ENCODE measurements at regions not wholly inside any gene's neighbourhood (a gene's known extent, or its start where the extent isn't known, plus 50 kb on each side); places are given as distances from the start of the nearest gene placed in this dataset.
"Not testable (repeated sequence)": the region's sequence is repeated elsewhere in the genome, so short reads cannot be mapped to it uniquely, and the experiment has no call there.

DNA sequence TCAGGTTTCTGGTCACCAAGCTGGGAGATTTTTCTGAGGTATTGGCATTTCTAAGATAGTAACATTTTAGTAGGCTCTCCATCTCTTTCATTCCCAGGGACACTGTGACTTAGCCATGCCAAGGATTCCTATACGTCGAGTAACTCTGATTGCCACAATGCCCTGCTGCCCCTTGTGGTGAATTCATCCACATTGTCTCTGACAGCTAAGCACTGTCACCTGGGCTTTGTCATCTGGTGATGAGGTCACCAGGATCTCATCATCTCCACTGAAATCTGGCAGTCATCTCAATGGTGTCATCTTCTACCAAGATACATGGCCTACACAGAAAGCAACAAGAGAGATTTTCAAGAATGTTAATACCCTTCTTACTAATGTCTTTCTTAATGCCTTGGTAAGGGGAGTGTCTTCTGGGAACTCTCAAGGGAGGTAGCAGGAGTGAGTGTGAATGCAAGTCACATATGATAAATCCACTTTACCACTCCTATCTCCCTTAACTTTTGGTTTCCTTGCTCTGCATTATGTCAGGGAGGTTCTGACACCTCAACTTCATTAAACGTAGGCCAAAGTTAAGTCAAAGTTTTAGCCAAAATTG is 246.7 kb downstream of the CD109 start:
- no peak for DNase-seq (ENCODE audit: low spot score)

DNA sequence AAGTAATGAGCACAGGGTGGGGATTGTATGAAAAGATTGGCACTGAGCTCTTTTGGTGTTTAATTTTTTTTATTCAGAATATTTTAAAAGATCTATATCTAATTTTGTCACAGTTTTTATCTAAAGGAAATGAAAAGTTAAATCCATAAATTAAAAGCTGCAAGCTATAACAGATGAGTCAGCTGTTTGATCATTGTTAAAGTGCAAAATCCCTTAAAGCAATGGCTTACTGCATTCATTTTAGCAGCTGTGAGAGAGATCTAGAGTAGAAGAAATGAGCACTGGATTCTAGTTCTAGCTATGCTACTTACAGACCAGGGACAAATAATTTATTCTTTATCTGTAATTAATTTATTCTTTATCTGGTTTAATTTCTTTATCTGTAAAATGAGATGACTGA is 245.9 kb downstream of the CD109 start:
- no peak for DNase-seq (ENCODE audit: low spot score)

DNA sequence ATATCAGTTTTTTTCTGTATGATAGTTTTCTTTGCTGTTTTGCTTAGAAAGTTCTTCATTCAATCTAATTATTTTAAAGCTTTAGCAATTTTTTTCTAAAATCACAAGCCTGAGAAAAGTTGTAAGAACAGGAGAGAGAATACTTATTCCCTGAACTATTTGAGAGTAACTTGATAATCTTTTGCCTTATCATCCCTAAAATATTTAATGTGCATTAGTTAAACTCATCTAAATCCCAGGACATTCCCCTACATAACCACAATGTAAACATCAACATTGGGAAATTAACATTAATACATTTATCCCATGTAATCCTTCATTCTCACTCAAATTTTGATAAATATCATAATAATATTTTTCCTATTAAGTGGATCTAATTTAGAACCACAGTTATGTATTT is 241.8 kb downstream of the CD109 start:
- DNase-seq (ENCODE audit: low spot score) = no peak

DNA sequence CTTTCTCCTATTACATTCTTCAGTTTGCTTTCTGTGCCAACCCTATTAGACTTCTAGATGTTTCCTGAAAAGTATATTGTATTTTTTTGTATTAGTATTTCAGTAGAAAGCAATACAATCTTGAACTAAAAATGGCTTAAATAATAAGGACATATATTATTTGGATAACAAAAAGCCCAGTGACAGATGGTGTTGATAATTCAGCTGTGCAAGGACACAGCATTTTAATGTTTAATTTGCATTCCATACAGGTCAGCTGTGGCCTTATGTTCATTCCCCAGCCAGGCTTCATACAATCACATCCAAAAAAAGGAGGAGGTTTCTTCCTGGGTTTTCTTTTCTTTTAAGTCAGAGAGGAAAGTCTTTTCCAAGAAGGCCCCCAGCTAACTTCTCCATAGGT is 236.9 kb downstream of the CD109 start:
- DNase-seq (ENCODE audit: low spot score) = no peak

DNA sequence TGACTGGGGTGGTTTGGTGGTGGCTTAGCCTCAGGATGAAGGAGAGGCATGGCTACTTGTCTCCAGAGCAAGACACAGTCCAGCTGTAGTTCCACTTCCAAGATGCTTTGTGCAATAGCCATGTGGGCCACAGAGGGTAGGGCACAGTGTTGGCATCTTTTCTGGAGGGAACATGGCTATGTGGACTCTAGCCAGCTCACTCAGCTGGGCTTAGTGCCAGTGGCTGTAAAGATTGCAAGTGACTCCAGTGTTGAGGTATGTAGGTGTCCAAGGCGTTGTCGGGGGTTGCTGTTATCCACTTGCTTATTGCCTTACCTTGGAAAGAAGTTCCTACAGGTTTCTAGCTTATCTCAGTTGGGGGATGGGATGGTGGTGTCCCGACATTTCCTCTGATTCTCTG is 233.4 kb downstream of the CD109 start:
- no peak for DNase-seq (ENCODE audit: low spot score)

GRCh38 chr6:73927421-73927820 is 231.4 kb downstream of the CD109 start:
- DNase-seq (ENCODE audit: low spot score) = no peak

- DNase-seq (ENCODE audit: low spot score) = not testable (repeated sequence)
Measured at GRCh38 chr6:73925703-73926102, 229.7 kb downstream of the CD109 start.

GRCh38 chr6:73923905-73924485 is 228.0 kb downstream of the CD109 start:
- DNase-seq (ENCODE audit: low spot score) = no peak

DNA sequence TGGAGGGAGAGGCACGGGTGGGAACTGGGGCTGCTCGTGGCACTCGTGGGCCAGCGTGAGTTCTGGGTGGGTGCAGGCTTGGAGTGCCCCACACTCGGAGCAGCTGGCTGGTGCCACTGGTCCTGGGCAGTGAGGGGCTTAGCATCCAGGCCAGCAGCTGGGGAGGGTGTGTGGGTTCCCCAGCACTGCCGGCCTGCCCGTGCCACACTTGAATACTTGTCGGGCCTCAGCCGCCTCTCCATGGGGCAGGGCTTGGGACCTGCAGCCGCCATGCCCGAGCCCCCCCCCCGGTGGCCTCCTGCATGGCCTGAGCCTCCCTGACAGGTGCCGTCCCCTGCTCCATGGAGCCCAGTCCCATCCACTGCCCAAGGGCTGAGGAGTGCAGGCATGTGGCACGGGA is 207.2 kb downstream of the CD109 start:
- peak; percentile 0 for DNase-seq (ENCODE audit: low spot score)

- DNase-seq (ENCODE audit: low spot score) = no peak
Measured at GRCh38 chr6:73901986-73902385, 206.0 kb downstream of the CD109 start.

- peak; percentile 0 for DNase-seq (ENCODE audit: low spot score)
Measured at GRCh38 chr6:73901311-73901710, 205.3 kb downstream of the CD109 start.

- peak; percentile 1 for DNase-seq (ENCODE audit: low spot score)
Measured at GRCh38 chr6:73898599-73898998, 202.6 kb downstream of the CD109 start.

DNA sequence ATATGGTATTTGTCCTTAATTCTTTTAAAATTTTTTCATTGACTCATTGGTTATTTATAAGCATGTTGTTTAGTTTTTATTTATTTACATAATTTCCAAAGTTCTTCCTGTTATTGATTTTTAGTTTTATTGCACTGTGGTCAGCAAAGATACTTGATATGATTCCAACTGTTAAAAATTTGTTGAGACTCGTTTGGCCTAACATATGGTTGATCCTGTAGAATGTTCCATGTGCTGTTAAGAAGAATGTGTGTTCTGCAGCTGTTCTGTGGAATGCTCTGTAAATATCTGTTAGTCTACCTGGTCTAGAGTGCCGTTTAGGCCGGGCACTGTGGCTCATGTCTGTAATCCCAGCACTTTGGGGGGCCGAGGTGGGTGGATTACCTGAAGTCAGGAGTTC is 197.7 kb downstream of the CD109 start:
- peak; percentile 0 for DNase-seq (ENCODE audit: low spot score)

GRCh38 chr6:73888050-73888449 is 192.0 kb downstream of the CD109 start:
- DNase-seq (ENCODE audit: low spot score) = no peak

DNA sequence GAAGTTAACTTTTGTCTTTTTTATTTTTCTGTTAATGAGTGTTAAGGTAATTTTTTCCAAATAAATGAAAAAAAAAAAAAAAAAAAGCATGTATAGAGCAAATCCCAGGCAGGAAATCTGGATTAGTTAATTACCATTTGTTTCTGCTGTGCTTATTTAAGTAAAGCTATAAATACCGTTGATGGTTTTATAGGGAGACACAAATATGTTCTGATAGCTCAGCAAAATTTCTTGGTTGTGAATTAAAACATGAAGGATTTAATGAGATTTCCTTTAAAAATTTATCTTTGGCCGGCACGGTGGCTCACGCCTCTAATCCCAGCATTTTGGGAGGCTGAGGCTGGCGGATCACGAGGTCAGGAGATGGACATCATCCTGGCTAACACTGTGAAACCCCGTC is 189.4 kb downstream of the CD109 start:
- no peak for DNase-seq (ENCODE audit: low spot score)

GRCh38 chr6:73884540-73884939 is 188.5 kb downstream of the CD109 start:
- no peak for DNase-seq (ENCODE audit: low spot score)

GRCh38 chr6:73879501-73880293 is 183.7 kb downstream of the CD109 start:
- DNase-seq (ENCODE audit: low spot score) = peak; percentile 1

GRCh38 chr6:73878403-73878802 is 182.4 kb downstream of the CD109 start:
- peak; percentile 0 for DNase-seq (ENCODE audit: low spot score)

All from hematopoietic multipotent progenitor cell treated with erythropoietin and hydrocortisone succinate and interleukin-3 and kit ligand, for 15 days (in vitro differentiated cells).